ENCODE measurements at regions not wholly inside any gene's neighbourhood (a gene's known extent, or its start where the extent isn't known, plus 50 kb on each side); places are given as distances from the start of the nearest gene placed in this dataset.

DNA sequence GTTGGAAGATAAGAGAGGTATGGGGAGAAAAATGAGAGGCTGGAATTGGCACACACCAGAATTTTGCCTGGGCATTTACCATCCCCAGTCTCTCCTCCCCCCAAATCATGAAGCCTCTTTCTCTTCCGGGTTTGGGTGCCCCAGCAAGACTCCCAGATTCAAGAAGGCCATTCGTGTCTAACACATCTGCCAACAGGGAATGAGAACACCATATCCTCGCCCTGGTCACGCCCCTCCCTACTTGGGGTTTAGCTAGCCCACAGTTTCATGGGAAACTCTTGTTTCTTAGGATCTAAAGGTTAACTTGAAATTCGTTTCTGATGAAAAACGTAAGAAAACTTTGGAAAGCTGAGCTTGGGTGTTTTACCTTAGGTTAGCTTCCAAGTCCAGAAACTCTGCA is 105.5 kb upstream of the TMEM170B start:
- no peak for DNase-seq
- Histone ChIP-seq H2AFZ (ENCODE audit: low read length) (no peak overlapping the region), H4K20me1 (ENCODE audit: insufficient read depth, low read length) (no peaks in the 10 kb centered on the region), H3F3A (ENCODE audit: insufficient read depth, low read length) (no peaks in the 10 kb centered on the region), H3K9me2 (replicated peaks; ENCODE audit: insufficient read depth, low read length) (no peaks in the 10 kb centered on the region), H3K4me2 (ENCODE audit: low read depth, low read length) (no peak overlapping the region), H3K4me1 (ENCODE audit: low read length) (peaks cover 8% of the 10 kb centered on the region; the same call in 1 of the 2 replicates), H3K4me3 (ENCODE audit: low read length) (no peak overlapping the region), H3K79me2 (ENCODE audit: low read length) (no peaks in the 10 kb centered on the region), H3K36me3 (replicated peaks; ENCODE audit: insufficient read depth, low read length) (no peaks in the 10 kb centered on the region), H3K27ac (ENCODE audit: low read length) (no peak overlapping the region), H3K27me3 (replicated peaks; ENCODE audit: insufficient read depth, low read length) (no peaks in the 10 kb centered on the region), H3K9me3 (replicated peaks; ENCODE audit: insufficient read depth, low read length) (no peaks in the 10 kb centered on the region), H3K9ac (ENCODE audit: low read length) (no peak overlapping the region)
- TF ChIP-seq EZH2 (optimal IDR thresholded peaks at IDR 0.05; ENCODE audit: low read depth, low read length), result no peak
- TF ChIP-seq EZH2phosphoT487 (IDR thresholded peaks at IDR 0.05; ENCODE audit: low read length), result no peak

- Histone ChIP-seq H3K27ac (ENCODE audit: low read length) (no peak overlapping the region), H3F3A (ENCODE audit: insufficient read depth, low read length) (no peaks in the 10 kb centered on the region), H3K9ac (ENCODE audit: low read length) (no peak overlapping the region), H3K79me2 (ENCODE audit: low read length) (no peaks in the 10 kb centered on the region), H3K4me3 (ENCODE audit: low read length) (no peak overlapping the region), H4K20me1 (ENCODE audit: insufficient read depth, low read length) (no peaks in the 10 kb centered on the region), H3K27me3 (replicated peaks; ENCODE audit: insufficient read depth, low read length) (no peaks in the 10 kb centered on the region), H2AFZ (ENCODE audit: low read length) (no peak overlapping the region), H3K9me3 (replicated peaks; ENCODE audit: insufficient read depth, low read length) (no peaks in the 10 kb centered on the region), H3K9me2 (replicated peaks; ENCODE audit: insufficient read depth, low read length) (no peaks in the 10 kb centered on the region), H3K36me3 (replicated peaks; ENCODE audit: insufficient read depth, low read length) (no peaks in the 10 kb centered on the region), H3K4me1 (ENCODE audit: low read length) (peaks cover 8% of the 10 kb centered on the region; the same call in 1 of the 2 replicates), H3K4me2 (ENCODE audit: low read depth, low read length) (no peak overlapping the region)
- no peak for TF ChIP-seq CTCF (IDR thresholded peaks at IDR 0.05; ENCODE audit: low read length)
- no peak for TF ChIP-seq EZH2 (optimal IDR thresholded peaks at IDR 0.05; ENCODE audit: low read depth, low read length)
- TF ChIP-seq EZH2phosphoT487 (IDR thresholded peaks at IDR 0.05; ENCODE audit: low read length), result no peak
- DNase-seq, result no peak
Observed at GRCh38 chr6:11431455-11431937, 106.1 kb upstream of the TMEM170B start.

DNA sequence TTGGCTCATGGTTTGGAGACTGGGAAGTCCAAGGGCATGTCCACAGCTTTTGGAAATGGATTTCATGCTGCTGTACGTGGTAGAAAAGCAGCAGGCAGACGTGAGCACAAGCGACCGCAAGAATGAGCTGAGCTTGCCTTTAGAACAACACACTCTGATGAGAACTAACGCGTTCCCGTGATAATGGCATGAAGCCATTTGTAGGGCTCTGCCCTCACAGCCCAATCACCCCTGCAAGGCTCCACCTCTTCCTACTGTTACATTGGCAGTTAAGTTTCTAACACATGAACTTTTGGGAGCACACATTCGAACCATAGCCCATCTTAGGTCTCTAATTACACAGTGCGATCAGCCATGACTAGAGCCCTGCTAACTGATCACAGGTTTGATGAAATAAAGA is 107.5 kb upstream of the TMEM170B start:
- Histone ChIP-seq H3K27ac (ENCODE audit: low read length) (no peak overlapping the region), H4K20me1 (ENCODE audit: insufficient read depth, low read length) (no peaks in the 10 kb centered on the region), H3F3A (ENCODE audit: insufficient read depth, low read length) (no peaks in the 10 kb centered on the region), H3K4me3 (ENCODE audit: low read length) (no peak overlapping the region), H2AFZ (ENCODE audit: low read length) (no peak overlapping the region), H3K9me2 (replicated peaks; ENCODE audit: insufficient read depth, low read length) (no peaks in the 10 kb centered on the region), H3K9me3 (replicated peaks; ENCODE audit: insufficient read depth, low read length) (no peaks in the 10 kb centered on the region), H3K4me2 (ENCODE audit: low read depth, low read length) (no peak overlapping the region), H3K36me3 (replicated peaks; ENCODE audit: insufficient read depth, low read length) (no peaks in the 10 kb centered on the region), H3K9ac (ENCODE audit: low read length) (no peak overlapping the region), H3K4me1 (ENCODE audit: low read length) (peaks cover 8% of the 10 kb centered on the region; the same call in 1 of the 2 replicates), H3K79me2 (ENCODE audit: low read length) (no peaks in the 10 kb centered on the region), H3K27me3 (replicated peaks; ENCODE audit: insufficient read depth, low read length) (no peaks in the 10 kb centered on the region)
- TF ChIP-seq EZH2 (optimal IDR thresholded peaks at IDR 0.05; ENCODE audit: low read depth, low read length) (no peak), CTCF (IDR thresholded peaks at IDR 0.05; ENCODE audit: low read length) (no peak), EZH2phosphoT487 (IDR thresholded peaks at IDR 0.05; ENCODE audit: low read length) (no peak)
- no peak for DNase-seq

GRCh38 chr6:11429577-11429976 is 108.0 kb upstream of the TMEM170B start:
- DNase-seq, result no peak
- Histone ChIP-seq H3K27me3 (replicated peaks; ENCODE audit: insufficient read depth, low read length) (no peaks in the 10 kb centered on the region), H3K9ac (ENCODE audit: low read length) (no peak overlapping the region), H2AFZ (ENCODE audit: low read length) (no peak overlapping the region), H3K9me2 (replicated peaks; ENCODE audit: insufficient read depth, low read length) (no peaks in the 10 kb centered on the region), H3K9me3 (replicated peaks; ENCODE audit: insufficient read depth, low read length) (no peaks in the 10 kb centered on the region), H3K4me1 (ENCODE audit: low read length) (peaks cover 8% of the 10 kb centered on the region; the same call in 1 of the 2 replicates), H3K4me3 (ENCODE audit: low read length) (no peak overlapping the region), H3K4me2 (ENCODE audit: low read depth, low read length) (no peak overlapping the region), H3K79me2 (ENCODE audit: low read length) (no peaks in the 10 kb centered on the region), H3K27ac (ENCODE audit: low read length) (no peak overlapping the region), H4K20me1 (ENCODE audit: insufficient read depth, low read length) (no peaks in the 10 kb centered on the region), H3F3A (ENCODE audit: insufficient read depth, low read length) (no peaks in the 10 kb centered on the region), H3K36me3 (replicated peaks; ENCODE audit: insufficient read depth, low read length) (no peaks in the 10 kb centered on the region)
- TF ChIP-seq EZH2 (optimal IDR thresholded peaks at IDR 0.05; ENCODE audit: low read depth, low read length) (no peak), CTCF (IDR thresholded peaks at IDR 0.05; ENCODE audit: low read length) (no peak), EZH2phosphoT487 (IDR thresholded peaks at IDR 0.05; ENCODE audit: low read length) (no peak)
